ENCODE measurements at regions not wholly inside any gene's neighbourhood (a gene's known extent, or its start where the extent isn't known, plus 50 kb on each side); places are given as distances from the start of the nearest gene placed in this dataset.
"Not testable (repeated sequence)": the region's sequence is repeated elsewhere in the genome, so short reads cannot be mapped to it uniquely, and the experiment has no call there.

DNA sequence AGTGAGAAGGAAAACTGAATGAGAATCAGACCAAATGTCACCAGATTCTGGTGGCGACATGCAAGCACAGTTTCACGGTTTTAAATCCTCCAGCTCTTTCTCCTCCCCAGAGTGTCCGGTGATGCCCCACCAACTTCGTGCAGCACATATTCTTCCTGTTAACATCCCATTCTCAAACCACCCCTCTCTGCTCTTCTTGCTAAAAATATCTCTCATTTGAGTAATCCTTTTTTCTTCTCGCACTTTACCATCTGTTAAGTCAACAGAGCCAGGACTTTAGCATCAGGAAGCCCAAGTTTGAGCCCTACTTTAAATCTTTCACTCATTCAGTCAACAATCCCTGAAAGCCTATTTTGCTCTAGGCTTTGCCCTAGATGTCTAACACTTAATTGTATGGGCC lies 68.2 kb upstream of the VGLL4 start:
- DNase-seq, result no peak

GRCh38 chr3:11709782-11710181 lies 66.1 kb upstream of the VGLL4 start:
- DNase-seq, result no peak

- not testable (repeated sequence) for DNase-seq
Measured at GRCh38 chr3:11707084-11707483, 63.4 kb upstream of the VGLL4 start.

DNA sequence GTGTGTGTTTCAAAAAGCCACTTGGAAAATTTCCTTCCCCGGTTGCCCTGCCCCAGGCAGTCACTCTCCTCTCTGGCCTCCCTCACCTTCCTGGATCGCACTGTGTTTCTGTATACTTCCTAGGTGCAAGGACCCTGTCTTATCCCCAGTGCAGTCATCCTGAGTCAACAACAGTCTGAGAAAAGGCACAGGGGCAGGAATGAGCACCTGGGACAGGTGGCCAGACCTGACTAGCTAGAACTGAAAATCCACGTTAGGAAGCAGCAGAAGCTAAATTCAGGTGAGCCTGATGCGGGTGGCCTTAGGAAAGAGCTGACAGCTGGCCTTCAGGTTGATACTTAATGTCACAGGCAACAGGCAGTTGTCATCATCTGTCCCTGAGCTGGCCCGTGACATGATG lies 62.9 kb upstream of the VGLL4 start:
- no peak for DNase-seq

GRCh38 chr3:11705049-11705448 lies 61.3 kb upstream of the VGLL4 start:
- DNase-seq, result no peak

DNA sequence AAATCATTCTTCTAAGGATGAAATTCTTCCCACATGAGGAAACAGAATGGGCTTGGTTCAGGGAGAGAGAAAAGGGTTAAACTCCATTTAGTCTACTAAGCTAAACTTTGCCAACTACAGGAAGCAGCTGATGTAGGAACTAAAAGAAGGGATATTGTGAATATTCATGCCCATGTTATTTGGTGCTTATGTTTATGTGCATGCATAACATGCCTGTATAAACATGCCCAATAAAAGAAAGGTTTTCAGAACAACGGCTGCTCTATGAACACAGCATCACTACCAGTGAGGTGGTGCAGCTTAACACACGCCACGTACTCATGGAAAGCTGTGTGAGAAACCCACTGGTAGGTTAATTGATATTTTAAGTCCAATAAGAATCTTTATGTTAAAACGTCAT lies 59.4 kb upstream of the VGLL4 start:
- no peak for DNase-seq

DNA sequence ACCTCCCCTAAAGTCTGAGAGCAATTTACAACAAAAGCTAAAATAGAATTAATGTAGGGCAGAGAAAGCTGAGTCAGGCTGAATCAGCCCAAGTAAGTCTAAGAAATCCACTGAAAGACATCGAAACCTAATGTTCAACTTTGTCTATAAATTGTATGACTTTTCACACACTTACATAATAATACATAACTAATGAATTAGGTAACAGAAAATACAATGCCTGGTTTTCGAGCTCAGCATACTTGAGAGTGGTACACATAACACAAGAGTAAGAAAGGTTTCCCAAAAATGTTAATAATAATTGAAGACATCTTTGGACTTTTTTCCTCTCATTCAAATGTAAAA lies 55.3 kb upstream of the VGLL4 start:
- no peak for DNase-seq

DNA sequence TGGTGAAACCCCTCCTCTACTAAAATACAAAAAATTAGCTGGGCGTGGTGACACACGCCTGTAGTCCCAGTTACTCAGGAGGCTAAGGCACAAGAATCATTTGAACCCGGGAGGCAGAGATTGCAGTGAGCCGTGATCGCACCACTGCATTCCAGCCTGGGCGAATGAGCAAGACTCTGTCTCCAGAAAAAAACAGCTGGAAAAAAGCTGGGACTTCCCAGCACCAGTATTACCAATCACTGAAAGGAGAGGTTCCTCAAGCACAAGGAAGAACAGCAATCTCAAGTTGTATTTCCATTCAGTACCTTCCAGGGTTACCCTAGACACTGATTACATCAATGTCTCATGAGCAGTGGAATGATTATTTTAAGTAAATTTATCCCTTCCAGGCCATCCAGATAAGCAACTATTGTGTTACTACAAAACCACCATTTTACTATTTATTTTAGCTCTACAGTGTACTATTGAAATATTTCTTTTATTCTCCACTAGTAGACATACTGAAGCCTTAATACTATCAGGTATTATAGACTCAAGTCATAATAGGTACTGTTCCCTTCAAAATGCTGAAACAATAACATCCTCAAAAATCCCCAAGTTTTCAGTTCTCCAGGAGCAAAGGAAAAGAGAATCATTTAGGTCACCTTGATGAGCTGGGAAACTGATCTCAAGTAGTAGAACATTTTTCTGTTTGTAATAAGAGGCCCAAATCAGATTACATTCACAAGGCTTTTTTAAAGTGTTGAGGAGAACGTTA lies 54.8 kb upstream of the VGLL4 start:
- no peak for DNase-seq

GRCh38 chr3:11697701-11698100 lies 54.0 kb upstream of the VGLL4 start:
- no peak for DNase-seq

DNA sequence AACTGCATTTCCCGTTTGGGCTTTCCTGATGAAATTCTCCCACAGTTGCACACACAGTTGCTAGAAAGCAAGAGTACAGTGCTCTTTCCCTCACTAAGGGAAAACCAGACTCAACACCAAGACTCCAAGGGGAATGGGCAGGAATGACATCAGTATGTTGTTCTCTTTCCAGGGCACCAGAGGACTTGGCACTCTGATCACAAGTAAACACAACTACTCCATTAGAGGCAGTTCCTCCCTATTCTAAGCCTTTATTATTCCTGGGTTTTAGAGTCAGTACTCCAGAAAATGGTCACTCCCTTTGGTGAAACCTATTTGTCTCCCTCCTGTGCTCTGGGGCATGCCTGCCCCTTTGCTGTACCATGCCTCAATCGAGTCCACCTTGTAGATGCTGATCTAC lies 52.3 kb upstream of the VGLL4 start:
- no peak for DNase-seq
